Mesodermal cell (in vitro differentiated cells): ENCODE measurements at regions not wholly inside any gene's neighbourhood (a gene's known extent, or its start where the extent isn't known, plus 50 kb on each side); places are given as distances from the start of the nearest gene placed in this dataset.

Source experiments
- H3K27ac ChIP-seq: 2 replicates; pipeline ENCODE4 v1.7.0; 2013; ENCODE audit warnings: mild to moderate bottlenecking, low read depth, low read length, moderate library complexity; ENCODE audit not compliant: severe bottlenecking
- H3K36me3 ChIP-seq: 2 replicates; pipeline ENCODE4 v1.7.1; 2013; ENCODE audit warnings: mild to moderate bottlenecking, low read length, moderate library complexity; ENCODE audit not compliant: control insufficient read depth, insufficient read depth
- H3K4me1 ChIP-seq: one replicate; pipeline ENCODE4 v1.7.1; 2013; ENCODE audit warnings: mild to moderate bottlenecking, low read length; ENCODE audit not compliant: insufficient read depth, control insufficient read depth, poor library complexity, severe bottlenecking
- H3K4me3 ChIP-seq: 2 replicates; pipeline ENCODE4 v1.7.0; 2013; ENCODE audit warnings: low read length, control low read depth, mild to moderate bottlenecking; ENCODE audit not compliant: insufficient read depth, poor library complexity, severe bottlenecking; ENCODE audit errors: extremely low read depth
- H3K9me3 ChIP-seq: 2 replicates; pipeline ENCODE4 v1.7.1; 2013; ENCODE audit warnings: mild to moderate bottlenecking, low read length, moderate library complexity; ENCODE audit not compliant: control insufficient read depth
- WGBS, 2 experiments: methylation state at CpG; one replicate each; pipeline ENCODE4 v1.1.5; 2013; ENCODE audit warnings: missing lambda C conversion rate in 2 of 2; ENCODE audit not compliant: insufficient coverage in 2 of 2; 5-methylcytosine and 5-hydroxymethylcytosine counted together

- 76 to 81% methylated on average over 34 to 38 of the region's 39 CpGs for WGBS, 2 experiments
- H3K36me3 ChIP-seq = no peaks in the 10 kb centered on the region
- no peaks in the 10 kb centered on the region for H3K4me1 ChIP-seq
- H3K4me3 ChIP-seq = no peak overlapping the region
- H3K27ac ChIP-seq = no peak overlapping the region
- H3K9me3 ChIP-seq = peaks cover 77% of the 10 kb centered on the region
These were observed 324.2 kb downstream of the ALG10 start for GRCh38 chr12:34346372-34347034.

DNA sequence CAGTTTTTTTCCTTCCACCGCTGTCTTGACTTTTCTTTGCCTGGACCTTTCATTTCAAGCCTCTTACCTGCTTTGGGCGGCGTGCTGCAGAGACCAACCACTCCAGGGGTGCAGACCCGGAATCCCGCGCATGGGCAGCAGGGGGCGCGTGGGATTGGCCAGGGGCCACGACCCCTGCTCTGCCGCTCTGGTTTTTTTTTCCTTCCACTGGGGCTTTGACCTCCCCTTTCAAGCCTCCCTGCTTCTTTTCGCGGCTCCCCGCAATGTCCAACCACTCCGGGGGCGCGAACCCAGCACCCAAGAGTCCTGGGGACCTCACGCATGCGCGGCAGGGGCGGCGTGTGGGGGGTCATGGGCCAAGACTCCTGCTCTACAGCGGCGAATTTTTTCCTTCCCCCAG is 325.1 kb downstream of the ALG10 start:
- H3K9me3 ChIP-seq = peaks cover 80% of the 10 kb centered on the region
- no peaks in the 10 kb centered on the region for H3K36me3 ChIP-seq
- no peak overlapping the region for H3K4me3 ChIP-seq
- H3K4me1 ChIP-seq = no peaks in the 10 kb centered on the region
- WGBS, 2 experiments = 78 to 84% methylated on average over 18 to 23 of the region's 23 CpGs
- no peak overlapping the region for H3K27ac ChIP-seq

- H3K4me1 ChIP-seq = no peaks in the 10 kb centered on the region
- H3K27ac ChIP-seq = no peak overlapping the region
- WGBS, 2 experiments = 80 to 89% methylated on average over 19 to 23 of the region's 23 CpGs
- peaks cover 80% of the 10 kb centered on the region for H3K9me3 ChIP-seq
- no peaks in the 10 kb centered on the region for H3K36me3 ChIP-seq
- no peak overlapping the region for H3K4me3 ChIP-seq
These were observed 325.8 kb downstream of the ALG10 start for GRCh38 chr12:34348064-34348463.

DNA sequence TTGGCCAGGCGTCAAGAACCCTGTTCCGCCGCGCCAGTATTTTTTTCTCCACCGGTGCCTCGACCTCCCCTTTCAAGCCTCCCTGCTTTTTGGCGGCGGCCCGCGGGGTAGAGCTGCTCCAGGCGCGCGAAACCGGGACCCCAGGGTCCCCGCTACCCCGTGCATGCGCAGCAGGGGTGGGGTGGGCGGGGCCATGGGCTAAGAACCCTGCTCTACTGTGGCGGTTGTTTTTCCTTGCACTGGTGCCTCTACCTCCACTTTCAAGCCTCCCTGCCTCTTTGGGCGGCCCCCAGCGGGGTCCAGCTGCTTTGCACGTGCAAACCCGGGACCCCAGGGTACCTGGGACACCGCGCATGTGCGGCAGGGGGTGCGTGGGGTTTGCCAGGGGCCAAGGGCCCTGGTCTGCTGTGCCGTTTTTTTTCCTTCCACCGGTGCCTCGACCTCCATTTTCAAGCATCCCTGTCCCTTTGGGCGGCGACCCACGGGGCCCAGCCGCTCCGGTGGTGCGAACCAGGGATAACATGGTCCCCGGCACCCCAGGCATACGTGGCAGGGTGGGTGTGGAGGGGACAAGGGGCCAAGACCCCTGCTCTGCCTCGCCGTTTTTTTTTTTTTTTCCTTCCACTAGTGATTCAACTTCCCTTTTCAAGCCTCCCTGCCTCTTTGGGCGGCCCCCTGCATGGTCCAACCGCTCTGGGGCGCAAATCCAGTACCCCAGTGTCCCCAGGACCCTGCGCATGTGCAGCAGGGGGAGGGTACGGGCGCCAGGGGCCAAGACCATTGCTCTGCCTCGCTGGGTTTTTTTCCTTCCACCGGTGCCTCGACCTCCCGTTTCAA is 326.8 kb downstream of the ALG10 start:
- Histone ChIP-seq H3K9me3 (peaks cover 80% of the 10 kb centered on the region), H3K4me1 (no peaks in the 10 kb centered on the region)
- WGBS, 2 experiments = 73 to 76% methylated on average over 34 to 37 of the region's 50 CpGs

GRCh38 chr12:34349673-34349961 is 327.3 kb downstream of the ALG10 start:
- peaks cover 84% of the 10 kb centered on the region for H3K9me3 ChIP-seq
- 86 to 89% methylated on average over 15 to 16 of the region's 16 CpGs for WGBS, 2 experiments
- no peaks in the 10 kb centered on the region for H3K36me3 ChIP-seq
- H3K4me1 ChIP-seq = no peaks in the 10 kb centered on the region
- H3K4me3 ChIP-seq = no peak overlapping the region
- no peak overlapping the region for H3K27ac ChIP-seq

More for the DNA sequence above, 326.8 kb downstream of the ALG10 start:
- H3K4me3 ChIP-seq = no peak overlapping the region
- H3K27ac ChIP-seq = no peak overlapping the region
- no peaks in the 10 kb centered on the region for H3K36me3 ChIP-seq

DNA sequence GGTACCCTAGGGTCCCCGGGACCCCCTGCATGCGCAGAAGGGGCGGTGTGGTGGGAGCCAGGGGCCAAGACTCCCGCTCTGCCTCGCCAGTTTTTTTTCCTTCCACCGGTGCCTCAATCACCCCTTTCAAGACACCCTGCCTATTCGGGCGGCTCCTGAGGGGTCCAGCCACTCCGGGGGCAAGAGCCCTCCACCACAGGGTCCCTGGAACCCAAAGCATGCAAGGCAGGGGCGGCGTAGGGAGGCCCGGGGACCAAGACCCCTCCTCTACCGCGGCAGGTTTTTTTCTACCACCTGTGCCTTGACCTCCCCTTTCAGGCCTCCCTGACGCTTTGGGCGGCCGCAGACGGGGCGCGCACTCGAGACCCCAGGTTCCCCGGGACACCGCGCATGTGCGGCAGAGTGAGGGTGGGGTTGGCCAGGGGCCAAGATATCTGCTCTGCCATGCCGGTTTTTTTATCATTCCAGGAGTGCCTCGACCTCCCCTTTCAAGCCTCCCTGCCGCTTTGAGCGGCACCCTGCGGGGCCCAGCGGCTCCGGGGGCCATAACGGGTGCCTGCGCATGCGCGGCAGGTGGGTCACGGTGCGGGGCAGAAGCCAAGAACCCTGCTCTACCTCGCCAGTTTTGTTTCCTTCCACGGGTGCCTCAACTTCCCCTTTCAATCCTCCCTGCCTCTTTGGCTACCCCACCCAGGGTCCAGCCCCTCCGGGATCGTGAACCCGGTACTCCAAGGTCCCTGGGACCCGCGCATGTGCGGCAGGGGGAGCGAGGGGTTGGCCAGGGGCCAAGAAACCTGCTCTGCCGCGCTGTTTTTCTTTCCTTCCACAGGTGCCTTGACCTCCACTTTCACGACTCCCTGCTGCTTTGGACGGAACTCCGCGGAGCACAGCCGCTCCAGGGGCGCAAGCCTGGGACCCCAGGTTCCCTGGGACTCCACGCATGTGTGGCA is 328.1 kb downstream of the ALG10 start:
- Histone ChIP-seq H3K9me3 (peaks cover 88% of the 10 kb centered on the region), H3K27ac (no peak overlapping the region), H3K4me3 (no peak overlapping the region), H3K36me3 (no peaks in the 10 kb centered on the region), H3K4me1 (no peaks in the 10 kb centered on the region)
- 88 to 89% methylated on average over 51 to 55 of the region's 56 CpGs for WGBS, 2 experiments

GRCh38 chr12:34352098-34352497 is 329.8 kb downstream of the ALG10 start:
- Histone ChIP-seq H3K4me3 (no peak overlapping the region), H3K36me3 (no peaks in the 10 kb centered on the region), H3K27ac (no peak overlapping the region), H3K4me1 (no peaks in the 10 kb centered on the region), H3K9me3 (peaks cover 80% of the 10 kb centered on the region)
- 84 to 85% methylated on average over 22 to 23 of the region's 23 CpGs for WGBS, 2 experiments

GRCh38 chr12:34354239-34355200 is 332.2 kb downstream of the ALG10 start:
- WGBS, 2 experiments = 77 to 83% methylated on average over 52 to 53 of the region's 55 CpGs
- H3K4me1 ChIP-seq = no peaks in the 10 kb centered on the region
- no peak overlapping the region for H3K27ac ChIP-seq
- H3K36me3 ChIP-seq = no peaks in the 10 kb centered on the region
- H3K4me3 ChIP-seq = no peak overlapping the region
- H3K9me3 ChIP-seq = peaks cover 69% of the 10 kb centered on the region

GRCh38 chr12:34356233-34356987 is 334.1 kb downstream of the ALG10 start:
- Histone ChIP-seq H3K4me1 (no peaks in the 10 kb centered on the region), H3K36me3 (no peaks in the 10 kb centered on the region), H3K4me3 (no peak overlapping the region), H3K27ac (no peak overlapping the region), H3K9me3 (peaks cover 68% of the 10 kb centered on the region)
- WGBS, 2 experiments = 78 to 80% methylated on average over 32 to 33 of the region's 39 CpGs
